Prostate gland (tissue), 2 donors: ENCODE measurements at regions not wholly inside any gene's neighbourhood (a gene's known extent, or its start where the extent isn't known, plus 50 kb on each side); places are given as distances from the start of the nearest gene placed in this dataset.

Source experiments
- DNase-seq: peaks from one replicate; pipeline ENCODE4 v3.0.0-alpha.2; 2019; ENCODE audit warnings: low spot score
- H3K27ac ChIP-seq, 2 donors: fragments of 200-600 bp; sonication (generic); 2 replicates each; pipeline ENCODE4 v1.5.1; 2017 to 2019
- H3K27me3 ChIP-seq: fragments of 200-600 bp; sonication (generic); replicated peaks from 2 replicates; pipeline ENCODE4 v1.5.1; 2019; ENCODE audit not compliant: insufficient read depth
- H3K36me3 ChIP-seq, 2 donors: fragments of 200-600 bp; sonication (generic); 1 replicate in 1 of 2; 2 replicates in 1 of 2; pipeline versions ENCODE4 v1.5.1 to v1.8.1; 2017 to 2019
- H3K4me1 ChIP-seq: fragments of 200-600 bp; sonication (generic); replicated peaks from 2 replicates; pipeline ENCODE4 v1.5.1; 2019
- H3K4me3 ChIP-seq, 2 donors: fragments of 200-600 bp; sonication (generic); 2 replicates each; pipeline ENCODE4 v1.5.1; 2017 to 2019
- H3K9me3 ChIP-seq: fragments of 200-600 bp; sonication (generic); 2 replicates; pipeline ENCODE4 v1.5.1; 2017
- POLR2A ChIP-seq: fragments of 450-650 bp; IDR thresholded peaks from one replicate; pipeline ENCODE4 v1.6.1; 2016; ENCODE audit warnings: antibody characterized with exemption, mild to moderate bottlenecking
- POLR2AphosphoS5 ChIP-seq: sonication (generic); formaldehyde crosslinking; IDR thresholded peaks from one replicate; pipeline ENCODE4 v1.6.1; 2017; ENCODE audit warnings: antibody characterized with exemption
- WGBS: methylation state at CpG from one replicate; pipeline ENCODE4 v1.1.5; 2018; 5-methylcytosine and 5-hydroxymethylcytosine counted together
- intact Hi-C: fragments of 100-400 bp; cut with DNase I; formaldehyde crosslinking; loops from one replicate; pipeline ENCODE4 v1.14.2; 2022
- TF ChIP-seq, protein P1 (sequence below), 4 experiments: fragments of 200-600 bp in 2 of 4; fragments of 450-650 bp in 2 of 4; sonication (generic) in 2 of 4; IDR thresholded peaks; 1 replicate in 3 of 4; 2 replicates in 1 of 4; pipeline ENCODE4 v1.5.1; 2016 to 2019; ENCODE audit warnings: antibody characterized with exemption in 4 of 4, mild to moderate bottlenecking in 2 of 4, moderate library complexity in 2 of 4

DNA sequence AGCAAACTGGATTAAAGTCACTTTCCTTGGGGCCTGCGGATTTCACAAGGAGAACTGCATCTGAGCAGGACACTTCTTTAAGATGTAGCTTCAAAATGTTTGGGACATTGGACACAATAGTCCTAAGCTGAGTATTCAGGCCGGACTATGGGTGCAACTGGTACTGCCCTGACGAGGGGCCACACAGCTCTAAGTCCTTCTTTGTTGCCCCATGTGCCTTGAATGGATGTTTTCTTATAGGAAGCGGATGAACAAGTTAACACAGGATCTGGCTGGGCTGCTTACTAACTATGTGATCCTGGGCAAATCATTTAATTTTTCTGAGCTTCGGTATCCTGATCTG, 147.8 kb upstream of the KLF14 start:
- no peaks in the 10 kb centered on the region for H3K9me3 ChIP-seq
- no peaks in the 10 kb centered on the region for H3K4me1 ChIP-seq
- H3K27me3 ChIP-seq, result no peaks in the 10 kb centered on the region
- no peak overlapping the region for H3K4me3 ChIP-seq
- WGBS, result 82% methylated on average over 5 of the region's 5 CpGs
- TF ChIP-seq POLR2A (no peak), POLR2AphosphoS5 (no peak)
- TF ChIP-seq, protein P1, sequence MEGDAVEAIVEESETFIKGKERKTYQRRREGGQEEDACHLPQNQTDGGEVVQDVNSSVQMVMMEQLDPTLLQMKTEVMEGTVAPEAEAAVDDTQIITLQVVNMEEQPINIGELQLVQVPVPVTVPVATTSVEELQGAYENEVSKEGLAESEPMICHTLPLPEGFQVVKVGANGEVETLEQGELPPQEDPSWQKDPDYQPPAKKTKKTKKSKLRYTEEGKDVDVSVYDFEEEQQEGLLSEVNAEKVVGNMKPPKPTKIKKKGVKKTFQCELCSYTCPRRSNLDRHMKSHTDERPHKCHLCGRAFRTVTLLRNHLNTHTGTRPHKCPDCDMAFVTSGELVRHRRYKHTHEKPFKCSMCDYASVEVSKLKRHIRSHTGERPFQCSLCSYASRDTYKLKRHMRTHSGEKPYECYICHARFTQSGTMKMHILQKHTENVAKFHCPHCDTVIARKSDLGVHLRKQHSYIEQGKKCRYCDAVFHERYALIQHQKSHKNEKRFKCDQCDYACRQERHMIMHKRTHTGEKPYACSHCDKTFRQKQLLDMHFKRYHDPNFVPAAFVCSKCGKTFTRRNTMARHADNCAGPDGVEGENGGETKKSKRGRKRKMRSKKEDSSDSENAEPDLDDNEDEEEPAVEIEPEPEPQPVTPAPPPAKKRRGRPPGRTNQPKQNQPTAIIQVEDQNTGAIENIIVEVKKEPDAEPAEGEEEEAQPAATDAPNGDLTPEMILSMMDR (IDR thresholded peaks at IDR 0.05), result no peak
- DNase-seq, result no peak
- peaks cover 0 to 8% of the 10 kb centered on the region in 2 donors for H3K36me3 ChIP-seq
- H3K27ac ChIP-seq, result peak overlapping the region in 1 of 2 donors; percentile 2
- intact Hi-C loops, result no loop called here

DNA sequence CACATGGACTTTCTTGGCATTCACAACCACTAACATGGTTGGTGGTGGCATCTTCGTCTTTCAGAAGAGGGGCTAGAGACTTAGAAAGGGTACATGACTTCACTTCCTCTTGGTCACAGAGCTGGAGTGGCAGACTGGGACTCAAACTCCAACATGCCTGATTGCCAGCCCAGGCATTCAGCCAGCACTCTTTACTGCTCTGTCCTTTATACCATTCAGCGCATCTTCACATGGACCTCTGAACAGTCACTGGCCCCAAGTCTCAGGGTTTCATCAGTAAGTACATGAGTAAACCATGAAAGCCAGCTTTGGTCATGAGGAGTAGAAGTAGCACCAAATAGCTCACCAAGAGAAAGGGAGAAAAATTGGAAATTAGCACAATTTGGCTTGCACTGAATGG, 148.4 kb upstream of the KLF14 start:
- Histone ChIP-seq H3K36me3 (peaks cover 0 to 8% of the 10 kb centered on the region in 2 donors), H3K27ac (no peak overlapping the region), H3K9me3 (no peaks in the 10 kb centered on the region), H3K4me1 (no peaks in the 10 kb centered on the region), H3K4me3 (no peak overlapping the region), H3K27me3 (no peaks in the 10 kb centered on the region)
- TF ChIP-seq POLR2AphosphoS5, result no peak
- TF ChIP-seq, protein P1 (IDR thresholded peaks at IDR 0.05), result no peak
- no peak for TF ChIP-seq POLR2A
- 84% methylated on average over 2 of the region's 2 CpGs for WGBS
- intact Hi-C loops, result no loop called here
- DNase-seq, result no peak

- no peaks in the 10 kb centered on the region for H3K27me3 ChIP-seq
- DNase-seq, result no peak
- H3K36me3 ChIP-seq, result peaks cover 0 to 3% of the 10 kb centered on the region in 2 donors
- no peak overlapping the region for H3K4me3 ChIP-seq
- intact Hi-C loops, result no loop called here
- no peaks in the 10 kb centered on the region for H3K9me3 ChIP-seq
- no peak overlapping the region for H3K27ac ChIP-seq
- 88% methylated on average over 6 of the region's 6 CpGs for WGBS
- H3K4me1 ChIP-seq, result no peaks in the 10 kb centered on the region
- TF ChIP-seq POLR2A (no peak), POLR2AphosphoS5 (no peak)
- TF ChIP-seq, protein P1 (IDR thresholded peaks at IDR 0.05), result no peak
Observed at GRCh38 chr7:130883928-130884327, 149.9 kb upstream of the KLF14 start.

DNA sequence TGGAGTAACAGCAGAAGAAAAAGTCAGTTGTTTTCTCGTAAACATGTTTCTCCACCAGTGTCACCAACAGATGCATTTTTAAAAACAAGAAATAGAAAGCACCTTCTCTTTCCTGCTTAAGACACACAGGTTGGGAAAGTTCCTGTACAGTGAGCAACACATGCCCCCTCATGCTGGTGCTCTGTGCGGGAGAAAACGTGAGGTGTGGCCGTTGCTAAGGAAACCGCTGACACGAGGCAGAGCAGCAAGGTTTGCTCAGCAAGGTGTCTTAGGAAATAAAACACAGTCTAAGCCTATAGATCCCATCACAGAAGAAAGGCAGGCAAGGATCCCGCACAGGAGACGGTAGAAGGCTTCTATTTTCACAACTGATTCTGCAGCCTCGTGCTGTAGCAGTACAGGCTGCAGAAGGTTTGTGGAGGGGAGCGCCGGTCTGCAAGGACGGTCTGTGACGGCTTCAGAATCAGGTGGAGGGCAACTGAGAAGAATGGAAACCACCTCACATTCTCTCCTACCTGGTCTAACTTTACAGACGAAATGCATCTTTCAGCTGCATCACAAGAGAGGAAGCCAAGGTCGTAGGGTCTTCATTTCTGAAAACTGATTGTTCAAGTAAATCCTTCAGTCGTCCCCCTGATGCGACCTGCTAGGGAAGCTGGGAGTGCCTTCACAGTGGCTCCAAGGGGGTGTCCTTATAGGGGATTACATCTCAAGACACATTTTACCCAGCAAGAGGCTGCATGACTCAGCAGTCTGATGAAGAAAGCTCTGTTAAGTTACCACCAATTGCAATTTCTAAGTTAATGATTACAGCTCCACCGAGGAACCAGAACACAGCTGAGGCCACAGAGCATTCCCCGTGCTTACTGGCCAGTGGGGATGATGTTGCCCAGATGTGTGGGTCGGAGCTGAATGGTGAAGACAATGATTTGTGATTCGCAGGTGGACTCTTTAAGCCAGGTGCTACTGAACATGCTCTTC, 150.7 kb upstream of the KLF14 start:
- intact Hi-C loops, result no loop called here
- Histone ChIP-seq H3K9me3 (no peaks in the 10 kb centered on the region), H3K27me3 (no peaks in the 10 kb centered on the region), H3K27ac (no peak overlapping the region), H3K4me1 (no peaks in the 10 kb centered on the region), H3K4me3 (no peak overlapping the region), H3K36me3 (peaks cover 0 to 3% of the 10 kb centered on the region in 2 donors)
- TF ChIP-seq POLR2A, result no peak
- DNase-seq, result no peak
- 59% methylated on average over 21 of the region's 21 CpGs for WGBS

DNA sequence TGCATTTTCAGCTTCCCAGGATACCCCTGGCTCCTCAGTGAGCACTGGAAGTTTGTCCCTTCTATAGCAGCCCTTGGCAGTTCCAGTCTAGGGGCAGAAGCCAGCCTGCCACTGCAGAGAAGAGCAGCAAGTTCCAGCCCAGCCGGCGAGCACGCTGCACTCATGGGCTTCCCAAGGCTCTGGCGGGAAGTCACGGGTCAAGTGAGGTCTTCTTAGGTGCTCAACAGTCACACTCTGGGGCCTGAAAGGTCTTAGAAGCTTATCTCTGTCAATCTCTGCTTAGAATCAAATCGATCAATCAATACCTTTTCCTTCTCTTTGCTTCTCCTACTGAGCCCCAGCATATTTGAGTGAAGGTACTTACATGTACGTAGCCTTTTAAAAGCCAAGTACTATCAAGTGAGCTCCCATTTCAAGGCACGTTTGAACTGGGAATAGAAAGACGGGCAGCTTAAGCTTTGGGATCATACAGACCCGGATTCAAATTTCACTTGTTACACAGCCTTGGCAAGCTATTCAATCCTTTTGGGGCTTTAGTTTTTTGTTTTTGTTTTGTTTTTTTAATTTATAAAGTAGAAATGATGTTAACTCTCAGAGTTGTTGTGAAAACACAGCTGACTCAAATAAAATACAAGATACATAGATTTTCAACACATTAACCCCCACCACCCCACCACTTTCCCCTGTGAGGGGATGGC, 152.6 kb upstream of the KLF14 start:
- Histone ChIP-seq H3K4me3 (no peak overlapping the region), H3K36me3 (peaks cover 0 to 3% of the 10 kb centered on the region in 2 donors), H3K27me3 (no peaks in the 10 kb centered on the region), H3K4me1 (no peaks in the 10 kb centered on the region), H3K27ac (peak overlapping the region in 1 of 2 donors; percentile 4), H3K9me3 (no peaks in the 10 kb centered on the region)
- intact Hi-C loops, result no loop called here
- no peak for DNase-seq
- TF ChIP-seq POLR2AphosphoS5, result no peak
- WGBS, result 82% methylated on average over 10 of the region's 10 CpGs
